AG04450 (cell line): ENCODE measurements at regions not wholly inside any gene's neighbourhood (a gene's known extent, or its start where the extent isn't known, plus 50 kb on each side); places are given as distances from the start of the nearest gene placed in this dataset.

Experiments
- CTCF ChIA-PET: fragments of 300-600, 350-600 bp; formaldehyde crosslinking; extraction: SDS; loops from one replicate; lab custom pipeline; 2022; ENCODE audit warnings: antibody characterized with exemption, inconsistent platforms; lab: Charles Lee
- POLR2A ChIA-PET: fragments of 350-600 bp; formaldehyde crosslinking; extraction: SDS; loops from one replicate; lab custom pipeline; 2021; ENCODE audit warnings: antibody characterized with exemption, inconsistent platforms; lab: Yijun Ruan, JAX
- DNase-seq: peaks from one replicate; pipeline ENCODE4 v3.0.0-alpha.2; 2011; ENCODE audit warnings: low read depth, low spot score
- H3K27ac ChIP-seq: one replicate; pipeline ENCODE4 v1.5.1; 2012; ENCODE audit warnings: low read depth, low read length, control low read depth
- H3K27me3 ChIP-seq: one replicate; pipeline ENCODE4 v1.6.0; 2012; ENCODE audit warnings: low read length; ENCODE audit not compliant: control insufficient read depth, insufficient read depth
- H3K4me3 ChIP-seq: 2 replicates; pipeline ENCODE4 v1.5.1; 2011; ENCODE audit warnings: mild to moderate bottlenecking, low read depth, low read length, control low read depth
- H3K9me3 ChIP-seq: 2 replicates; pipeline ENCODE4 v1.5.1; 2012; ENCODE audit warnings: low read length; ENCODE audit not compliant: control insufficient read depth, insufficient read depth
- CTCF ChIP-seq: IDR thresholded peaks from 2 replicates; pipeline ENCODE4 v1.5.1; 2011; ENCODE audit warnings: low read depth, low read length, control low read depth, inconsistent platforms

GRCh38 chr5:118461436-118461835 is 526.9 kb downstream of the DTWD2 start:
- ChIA-PET POLR2A (no interaction called here), CTCF (no interaction called here)
- Histone ChIP-seq H3K27ac (no peak overlapping the region), H3K4me3 (no peak overlapping the region), H3K9me3 (no peaks in the 10 kb centered on the region), H3K27me3 (no peaks in the 10 kb centered on the region)
- DNase-seq, result no peak
- no peak for TF ChIP-seq CTCF

DNA sequence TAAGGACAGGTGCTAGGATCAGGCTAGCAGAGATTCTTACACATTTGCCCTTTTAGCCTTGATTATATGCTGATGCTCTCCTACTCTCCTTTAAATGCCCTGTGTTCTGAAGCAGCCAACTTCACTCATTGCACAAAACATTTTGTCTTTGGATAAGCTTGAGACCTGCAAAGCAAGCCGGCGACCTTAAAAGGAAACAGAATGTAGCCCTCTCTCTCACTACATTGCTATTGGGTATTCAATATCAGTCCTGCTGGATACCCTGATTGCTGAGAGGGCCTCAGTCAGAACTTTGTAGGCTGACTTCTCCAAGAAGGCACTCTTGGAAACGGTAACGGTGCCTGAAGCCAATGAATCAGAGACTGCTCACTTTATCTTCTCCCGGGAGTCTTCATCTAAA is 528.9 kb downstream of the DTWD2 start:
- CTCF ChIA-PET, result no interaction called here
- no peak for TF ChIP-seq CTCF
- Histone ChIP-seq H3K4me3 (no peak overlapping the region), H3K9me3 (no peaks in the 10 kb centered on the region), H3K27ac (no peak overlapping the region), H3K27me3 (no peaks in the 10 kb centered on the region)
- DNase-seq, result no peak
- POLR2A ChIA-PET, result no interaction called here

DNA sequence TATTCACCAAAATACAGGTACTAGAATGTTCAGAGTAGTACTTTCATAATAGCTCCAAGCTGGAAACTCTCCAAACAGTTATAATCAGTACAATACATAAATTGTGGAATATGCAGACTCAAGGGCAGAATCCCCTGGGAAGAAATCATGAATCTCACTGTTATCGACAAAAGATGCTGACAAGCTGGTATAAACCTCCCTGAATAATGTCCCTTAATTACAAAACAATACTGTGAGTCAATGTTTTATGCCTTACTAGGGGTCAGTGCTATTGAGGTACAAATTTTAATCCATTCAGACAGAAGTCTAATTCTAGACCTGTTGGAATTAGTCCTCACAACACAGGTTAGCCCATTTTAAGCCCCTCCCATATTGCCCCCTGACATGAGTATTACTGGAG is 532.3 kb downstream of the DTWD2 start:
- H3K9me3 ChIP-seq, result no peaks in the 10 kb centered on the region
- no peak overlapping the region for H3K27ac ChIP-seq
- ChIA-PET CTCF (no interaction called here), POLR2A (no interaction called here)
- TF ChIP-seq CTCF, result no peak
- H3K27me3 ChIP-seq, result no peaks in the 10 kb centered on the region
- no peak overlapping the region for H3K4me3 ChIP-seq
- DNase-seq, result no peak

DNA sequence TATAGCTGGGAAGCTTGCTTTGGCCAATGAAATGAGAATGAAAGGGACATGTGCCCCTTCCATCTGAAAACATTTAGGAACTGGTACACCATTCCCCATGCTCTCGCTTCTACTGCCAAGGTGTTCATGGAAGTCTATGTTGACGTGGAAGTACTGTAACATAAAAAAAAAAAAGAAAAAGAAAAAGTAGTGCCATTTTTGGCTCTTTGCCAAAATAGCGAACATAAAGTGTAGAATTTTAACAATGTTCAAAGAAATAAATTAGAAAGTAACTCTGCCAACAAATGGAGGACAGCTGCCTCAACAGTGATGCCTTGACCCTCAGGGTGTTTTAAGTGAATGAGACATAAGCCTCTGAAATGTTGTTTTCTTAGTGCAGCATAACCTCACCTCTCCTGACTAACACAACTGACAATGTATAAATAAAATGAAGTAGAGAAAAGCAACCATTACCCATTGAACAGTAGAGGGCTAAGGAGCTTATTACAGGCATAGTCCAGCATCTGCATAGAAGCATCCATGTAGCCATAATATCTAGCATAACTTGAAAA is 536.6 kb downstream of the DTWD2 start:
- DNase-seq, result no peak

More for the DNA sequence above, 536.6 kb downstream of the DTWD2 start:
- ChIA-PET POLR2A (no interaction called here), CTCF (no interaction called here)
- Histone ChIP-seq H3K4me3 (no peak overlapping the region), H3K27me3 (no peaks in the 10 kb centered on the region), H3K27ac (no peak overlapping the region), H3K9me3 (no peaks in the 10 kb centered on the region)
- TF ChIP-seq CTCF, result no peak
